Erythroblast (primary cell): ENCODE measurements at regions not wholly inside any gene's neighbourhood (a gene's known extent, or its start where the extent isn't known, plus 50 kb on each side); places are given as distances from the start of the nearest gene placed in this dataset.

Experiments used
- GATA1 ChIP-seq: IDR thresholded peaks from 2 replicates; pipeline ENCODE4 v1.6.1; 2011; ENCODE audit warnings: low read depth, mild to moderate bottlenecking, control low read depth, low read length, moderate library complexity
- POLR2A ChIP-seq: IDR thresholded peaks from 2 replicates; pipeline ENCODE4 v1.6.1; 2011; ENCODE audit warnings: mild to moderate bottlenecking, low read length

DNA sequence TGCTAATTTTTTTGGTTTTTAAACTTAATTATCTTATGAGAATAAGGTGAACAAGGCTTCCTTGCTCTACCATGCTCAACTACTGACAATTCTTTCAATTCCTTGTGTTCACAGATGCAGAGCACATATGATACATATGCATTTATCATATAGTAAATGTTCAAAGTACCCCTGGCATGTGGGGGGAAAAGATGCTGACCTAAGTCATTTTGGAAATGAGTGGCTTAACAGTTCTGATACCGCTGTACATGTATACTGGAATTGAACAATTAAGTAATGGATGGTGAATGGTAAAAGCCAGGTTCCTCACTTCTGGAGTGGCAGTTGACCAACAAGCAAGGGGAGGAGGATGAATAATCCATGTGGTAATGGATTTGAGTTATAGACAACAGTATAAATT, 149.6 kb downstream of the NAF1 start:
- TF ChIP-seq POLR2A: no peak
- no peak for TF ChIP-seq GATA1
